ENCODE measurements at regions not wholly inside any gene's neighbourhood (a gene's known extent, or its start where the extent isn't known, plus 50 kb on each side); places are given as distances from the start of the nearest gene placed in this dataset.

DNA sequence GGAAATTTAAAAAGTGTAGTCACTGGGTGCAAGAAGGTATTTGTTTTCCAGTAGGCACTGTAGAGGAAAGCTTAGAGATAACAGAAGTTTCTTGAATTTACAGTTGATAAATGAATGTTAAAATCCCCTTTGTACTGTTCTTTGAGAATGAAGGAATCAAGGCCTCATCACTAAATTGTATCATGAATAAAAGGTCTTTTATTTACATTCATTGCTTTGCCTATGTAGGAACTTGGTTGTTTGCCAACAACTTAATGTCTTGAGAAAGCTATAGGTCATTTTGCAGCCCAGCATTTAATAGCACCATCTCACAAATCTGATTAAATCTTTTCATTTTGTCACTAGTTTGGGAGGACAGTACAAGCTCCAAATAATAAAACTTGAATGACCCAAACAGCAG, 213.9 kb upstream of the ITGA4 start:
- DNase-seq (ENCODE audit: low spot score): peak; percentile 50

DNA sequence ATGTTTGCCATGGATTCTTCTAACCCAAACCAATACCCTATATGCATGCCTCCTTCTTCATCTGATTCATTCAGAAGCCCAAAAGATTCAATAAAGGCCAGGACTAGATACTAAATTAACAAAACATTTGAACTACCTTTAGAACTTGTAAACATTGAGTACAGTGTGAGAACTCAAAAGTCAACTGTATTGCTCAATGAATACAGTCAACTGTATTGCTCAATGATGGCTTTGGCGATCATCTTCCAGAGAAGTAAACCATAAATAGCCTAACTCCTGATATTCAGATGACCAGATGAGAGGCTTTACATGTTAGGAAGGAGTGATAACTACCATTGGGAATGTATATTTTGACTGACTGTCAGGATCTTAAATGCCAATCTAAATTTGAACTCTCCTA, 206.5 kb upstream of the ITGA4 start:
- DNase-seq (ENCODE audit: low spot score): no peak

DNA sequence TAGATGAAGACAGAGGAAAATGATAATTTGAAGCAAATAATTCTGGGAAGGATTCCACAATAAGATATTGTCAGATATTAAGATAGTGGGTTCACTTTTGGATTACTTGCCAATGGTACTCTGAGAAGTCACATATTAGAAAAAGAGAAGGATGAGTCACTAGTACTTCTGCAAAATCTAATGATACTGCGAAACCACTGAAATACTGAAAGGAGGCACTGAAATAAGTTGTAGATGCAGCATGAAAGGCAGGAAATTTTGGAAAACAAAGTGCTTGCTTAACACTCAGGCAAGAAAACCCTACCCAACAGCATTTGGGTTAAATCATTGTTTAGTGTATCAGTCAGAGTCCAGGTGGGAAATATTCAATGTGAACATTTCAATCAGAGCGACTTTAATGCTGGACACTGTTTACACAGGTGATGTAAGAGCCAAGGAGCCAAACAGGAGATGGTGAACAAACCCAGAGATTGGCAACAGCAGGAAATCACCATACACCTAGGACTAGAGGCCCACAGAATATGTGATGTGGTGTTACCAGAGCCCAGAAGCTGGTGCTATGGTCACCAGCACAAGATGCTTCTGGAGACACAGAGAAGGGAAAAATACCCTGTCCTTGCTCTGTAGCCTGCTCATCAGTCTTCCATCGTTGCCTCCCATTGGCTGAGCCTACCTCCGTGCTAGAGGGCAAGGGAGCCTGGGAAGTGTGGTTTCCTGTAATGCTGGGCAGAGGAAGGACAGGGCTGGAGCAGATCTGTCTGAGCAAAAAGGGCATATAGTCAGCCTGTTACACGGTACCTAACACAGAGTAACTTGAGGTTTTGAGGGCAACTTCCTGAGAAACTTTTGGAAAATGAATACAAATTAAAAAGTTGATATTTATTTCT, 204.7 kb upstream of the ITGA4 start:
- DNase-seq (ENCODE audit: low spot score): no peak

DNA sequence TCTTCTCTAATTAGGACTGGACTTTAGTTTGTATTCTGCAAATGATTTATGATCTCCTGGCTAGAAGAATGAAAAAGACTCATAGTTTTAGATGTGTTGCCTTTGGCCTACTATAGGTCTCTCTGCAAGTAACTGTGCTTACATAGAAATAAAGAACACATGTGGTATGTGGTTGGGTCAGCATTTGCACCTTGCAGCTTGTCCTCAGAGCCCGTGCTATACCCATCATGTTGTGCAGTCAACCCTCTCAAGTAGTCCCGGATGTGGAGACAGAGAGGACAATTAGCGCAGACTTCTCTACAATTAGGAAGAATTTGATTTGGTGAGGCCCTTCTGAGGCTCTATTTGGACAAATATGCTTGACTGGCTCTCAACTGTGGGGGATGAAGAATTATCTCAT, 203.7 kb upstream of the ITGA4 start:
- no peak for DNase-seq (ENCODE audit: low spot score)

DNA sequence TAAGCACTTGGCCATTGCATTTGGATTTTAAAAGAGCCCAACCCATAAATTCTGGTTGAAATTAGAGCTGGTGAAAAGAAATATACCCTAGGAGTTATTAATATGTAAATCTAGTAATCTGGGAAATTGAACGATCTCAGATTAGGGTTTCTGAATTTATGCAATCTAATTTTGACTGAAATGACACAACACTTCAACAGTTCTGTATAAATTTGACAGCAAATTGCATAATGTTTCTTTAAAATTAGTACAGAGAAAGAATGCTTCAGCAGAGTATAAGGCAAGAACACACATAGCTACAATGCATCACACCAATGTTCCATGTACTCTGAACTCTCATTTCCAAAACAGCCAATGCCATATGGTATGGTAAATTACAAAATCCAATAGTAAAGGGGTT, 201.5 kb upstream of the ITGA4 start:
- no peak for DNase-seq (ENCODE audit: low spot score)

DNA sequence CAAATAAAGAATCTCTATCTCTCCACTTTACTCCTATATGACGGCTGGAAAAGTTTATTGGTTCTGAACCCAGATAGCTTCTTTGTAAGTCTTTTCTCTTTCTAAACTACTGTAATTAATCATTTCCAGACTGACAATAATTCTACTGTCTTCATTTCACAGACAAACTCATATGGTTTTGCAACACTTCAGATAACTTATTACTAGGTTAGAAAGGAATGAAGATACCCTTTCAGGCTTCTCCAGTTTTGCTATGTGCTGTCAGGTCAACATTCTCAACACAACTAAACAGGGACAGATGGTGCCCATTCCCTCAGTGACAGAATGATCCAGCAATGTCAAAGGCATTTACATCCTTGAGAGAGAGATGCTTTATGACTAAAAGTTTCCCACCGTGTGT, 198.5 kb upstream of the ITGA4 start:
- DNase-seq (ENCODE audit: low spot score): peak; percentile 68

DNA sequence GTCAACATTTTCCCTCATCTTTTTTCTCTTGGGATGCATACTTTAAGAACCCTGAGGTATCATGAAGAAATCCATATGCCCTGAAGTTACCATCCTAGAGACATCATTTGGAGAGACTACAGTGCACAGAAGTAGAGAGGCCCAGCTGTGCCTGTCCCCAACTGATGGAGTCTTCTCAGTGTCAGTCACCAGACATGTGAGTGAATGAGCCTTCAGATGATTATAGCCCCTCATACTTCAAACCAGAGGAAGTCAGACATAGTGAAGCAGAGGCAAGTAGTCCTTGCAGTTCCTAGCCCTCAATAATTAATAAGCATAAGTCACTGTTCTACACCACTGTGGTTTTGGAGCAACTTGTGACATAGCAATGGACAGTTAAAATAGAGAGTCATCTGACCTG, 194.4 kb upstream of the ITGA4 start:
- DNase-seq (ENCODE audit: low spot score): no peak

DNA sequence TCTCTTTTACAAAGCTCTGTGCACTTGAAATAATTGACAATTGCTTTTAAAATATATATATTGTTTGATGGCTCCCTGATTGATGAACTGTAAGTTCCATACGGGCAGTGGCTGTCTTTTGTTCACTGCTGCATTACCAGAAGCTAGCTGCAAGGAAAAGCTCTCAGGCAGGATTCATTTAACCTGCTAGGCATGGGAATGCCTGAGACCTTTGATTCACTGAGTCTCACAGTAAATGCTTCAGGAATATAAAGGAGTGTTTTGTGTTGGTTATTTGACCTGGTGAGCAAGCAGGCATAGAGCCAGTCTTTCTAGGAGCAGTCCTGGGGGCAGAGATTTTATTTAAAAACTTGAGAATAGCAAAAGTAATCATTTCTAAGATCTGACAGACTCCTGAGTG, 193.2 kb upstream of the ITGA4 start:
- no peak for DNase-seq (ENCODE audit: low spot score)

DNA sequence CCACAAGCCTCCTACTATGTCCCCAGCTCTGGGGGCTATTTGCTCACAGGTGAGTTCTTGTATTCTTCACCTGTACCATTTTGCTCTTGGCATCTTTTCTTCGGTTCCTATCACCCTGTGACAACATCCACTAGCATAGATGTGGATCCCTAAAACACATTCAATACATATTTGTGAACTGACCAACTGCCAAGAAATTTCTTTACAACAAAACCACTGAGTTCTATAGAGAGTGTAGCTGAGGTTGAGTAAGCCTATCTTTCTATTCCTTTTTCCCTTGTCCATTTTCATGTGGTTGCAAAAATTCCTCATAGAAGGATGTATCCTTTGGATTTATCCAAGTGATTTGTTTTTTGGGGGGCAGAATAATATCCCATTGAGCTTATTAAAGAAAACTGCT, 192.7 kb upstream of the ITGA4 start:
- no peak for DNase-seq (ENCODE audit: low spot score)

DNA sequence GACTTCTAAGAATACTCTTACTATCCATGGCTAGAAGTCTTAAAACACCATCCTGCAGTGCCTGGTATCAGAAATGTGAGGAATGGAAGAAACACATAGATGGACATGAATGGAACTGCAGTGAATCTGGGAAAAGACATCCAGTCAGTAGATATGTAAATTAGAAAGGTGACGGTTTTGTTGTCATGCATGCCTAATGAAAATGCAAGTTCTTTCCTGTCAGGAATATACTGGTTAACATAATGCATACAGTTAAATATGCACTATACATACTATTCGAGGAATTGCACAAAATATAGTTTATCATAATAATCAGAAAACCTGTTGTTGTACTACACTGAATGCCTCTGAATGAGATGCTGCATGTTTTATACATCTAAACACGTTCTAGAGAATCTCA, 190.6 kb upstream of the ITGA4 start:
- no peak for DNase-seq (ENCODE audit: low spot score)

DNA sequence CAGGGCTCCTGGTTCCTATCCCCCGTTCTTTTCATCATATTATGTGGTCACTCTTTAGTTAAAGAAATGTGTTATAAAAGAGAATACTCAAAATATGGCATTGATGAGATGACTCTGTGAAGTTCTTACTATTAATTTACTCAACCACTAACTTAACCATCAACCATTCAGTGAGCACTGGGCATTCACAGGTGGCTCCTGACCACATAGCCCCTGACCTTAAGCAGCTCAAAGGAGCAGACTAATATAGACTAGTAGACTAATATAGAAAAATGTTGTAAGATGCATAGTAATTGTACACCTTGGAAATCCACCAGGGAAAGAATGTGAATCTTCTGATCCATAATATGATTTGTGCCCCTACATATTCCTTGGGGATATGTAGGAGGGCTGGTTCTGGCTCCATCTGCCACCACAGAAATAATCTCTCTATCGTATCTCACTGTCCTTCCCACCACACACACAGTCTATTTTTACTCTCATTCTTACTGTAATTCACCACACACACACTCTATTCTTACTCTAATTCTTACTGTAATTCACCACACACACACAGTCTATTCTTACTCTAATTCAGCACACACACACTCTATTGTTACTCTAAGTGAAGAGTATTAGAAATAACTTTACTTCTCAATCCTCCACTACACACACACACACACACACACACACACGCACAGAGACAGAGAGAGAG, 188.9 kb upstream of the ITGA4 start:
- no peak for DNase-seq (ENCODE audit: low spot score)

DNA sequence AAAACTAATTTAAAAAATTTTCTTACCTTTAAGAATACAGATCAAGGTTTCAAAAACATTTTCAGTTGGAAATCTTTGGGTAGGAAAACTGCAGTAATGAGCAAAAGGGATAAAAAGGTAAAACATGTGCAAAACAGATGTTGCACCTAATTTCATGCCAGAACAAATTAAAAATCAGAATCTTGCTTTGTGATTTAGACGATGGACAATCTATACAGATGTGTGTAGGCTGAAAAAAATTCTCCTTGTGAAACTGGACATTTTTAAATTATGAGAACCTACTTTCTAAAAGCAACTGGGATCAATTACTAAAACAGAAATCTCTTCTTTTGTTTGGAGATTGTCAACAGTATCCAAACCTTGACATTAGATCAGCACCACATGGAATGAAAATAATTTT, 183.2 kb upstream of the ITGA4 start:
- DNase-seq (ENCODE audit: low spot score): no peak

DNA sequence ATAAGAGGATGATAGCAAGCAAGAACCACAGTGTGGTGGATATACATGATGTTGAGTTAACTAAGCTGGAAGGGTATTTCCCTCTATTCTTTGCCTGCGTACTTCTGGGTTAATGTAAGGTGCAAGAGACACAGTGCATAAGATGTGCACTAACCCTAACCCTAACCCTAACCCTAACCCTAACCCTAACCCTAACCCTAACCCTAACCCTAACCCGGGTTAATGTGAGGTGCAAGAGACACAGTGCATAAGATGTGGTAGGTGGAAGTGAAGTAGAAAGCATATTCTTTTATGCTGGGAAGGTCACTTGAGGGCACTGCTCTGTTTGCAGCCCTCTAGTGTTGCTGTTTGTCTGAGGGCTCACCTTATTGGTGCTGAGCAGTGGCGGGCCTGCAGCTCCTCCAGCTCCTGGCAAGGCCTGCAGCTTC, 181.5 kb upstream of the ITGA4 start:
- no peak for DNase-seq (ENCODE audit: low spot score)

DNA sequence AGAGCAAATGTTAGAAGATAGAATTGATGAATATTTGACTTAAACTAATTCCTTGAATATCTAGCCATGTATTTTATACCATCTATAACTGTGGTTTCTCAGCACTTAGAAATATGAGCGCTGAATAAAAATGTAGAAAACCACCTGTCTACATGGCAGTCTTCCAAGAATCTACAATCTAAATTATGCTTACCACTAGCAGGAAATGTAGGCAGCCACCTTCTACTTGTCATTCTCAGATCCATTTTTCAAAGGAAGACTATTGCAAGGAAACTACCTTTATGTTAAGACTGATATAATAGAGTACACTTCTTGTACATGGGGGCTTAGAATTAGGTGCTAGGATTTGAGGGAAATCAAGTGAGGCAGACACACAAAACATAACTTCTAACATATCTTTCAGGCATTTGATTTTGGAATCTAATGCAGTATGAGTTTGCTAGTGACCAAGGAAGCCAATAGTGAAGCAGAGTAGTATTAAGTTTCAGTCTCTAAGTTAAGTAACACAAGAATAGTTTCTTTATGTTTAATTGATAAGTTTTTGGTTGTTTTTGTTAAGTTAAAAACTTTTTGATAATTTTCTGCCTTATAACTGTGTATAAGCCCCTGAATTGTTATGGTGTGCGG, 175.9 kb upstream of the ITGA4 start:
- no peak for DNase-seq (ENCODE audit: low spot score)

DNA sequence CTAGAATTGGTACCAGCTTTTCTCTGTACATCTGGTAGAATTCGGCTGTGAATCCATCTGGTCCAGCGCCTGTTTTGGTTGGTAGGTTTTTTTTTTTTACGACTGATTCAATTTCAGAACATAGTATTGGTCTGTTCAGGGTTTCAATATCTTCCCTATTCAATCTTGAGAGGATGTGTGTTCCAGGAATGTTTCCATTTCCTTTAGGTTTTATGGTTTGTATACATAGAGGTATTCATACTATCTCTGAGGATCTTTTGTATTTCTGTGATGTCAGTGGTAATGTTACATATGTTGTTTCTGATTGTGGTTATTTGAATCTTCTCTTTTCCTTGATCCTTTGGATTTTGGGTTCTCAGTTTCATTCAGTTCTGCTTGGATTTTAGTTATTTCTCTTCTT, 172.1 kb upstream of the ITGA4 start:
- DNase-seq (ENCODE audit: low spot score): peak; percentile 6

DNA sequence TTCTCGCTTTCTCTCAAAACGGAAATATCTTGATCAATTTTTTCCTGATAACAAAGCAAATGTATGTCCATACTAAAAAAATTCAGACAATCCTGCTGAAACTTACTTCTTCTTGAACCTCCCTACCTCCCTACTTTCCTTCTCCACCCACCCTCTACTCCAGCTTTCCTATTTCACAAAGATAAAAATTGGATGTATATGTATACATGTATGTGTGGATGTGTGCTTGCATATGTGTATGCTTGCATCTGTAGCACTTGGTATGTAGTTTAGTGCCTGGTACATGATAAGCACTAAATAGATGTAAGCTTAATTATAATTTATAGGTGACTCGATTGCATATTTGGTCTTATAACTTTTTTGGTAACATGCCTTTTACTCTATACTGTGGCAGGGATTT, 167.5 kb upstream of the ITGA4 start:
- no peak for DNase-seq (ENCODE audit: low spot score)

DNA sequence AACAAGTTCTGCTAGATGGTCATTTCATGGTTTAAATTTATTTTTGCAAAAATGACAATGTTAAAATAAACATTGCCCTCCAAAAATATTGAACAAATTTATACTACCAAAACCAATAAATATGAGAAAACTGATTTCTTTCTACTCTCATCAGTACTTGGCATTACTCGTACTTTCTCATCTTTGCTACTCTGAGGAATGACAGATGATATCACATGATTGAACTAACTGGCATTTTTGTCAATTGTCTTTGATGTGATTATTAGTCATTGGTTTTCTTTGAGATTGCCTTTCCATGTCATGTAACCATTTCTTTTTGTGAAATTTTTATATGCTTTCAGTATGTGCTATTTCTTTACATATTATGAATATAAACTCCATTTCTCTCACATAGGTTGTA, 167.0 kb upstream of the ITGA4 start:
- DNase-seq (ENCODE audit: low spot score): no peak

DNA sequence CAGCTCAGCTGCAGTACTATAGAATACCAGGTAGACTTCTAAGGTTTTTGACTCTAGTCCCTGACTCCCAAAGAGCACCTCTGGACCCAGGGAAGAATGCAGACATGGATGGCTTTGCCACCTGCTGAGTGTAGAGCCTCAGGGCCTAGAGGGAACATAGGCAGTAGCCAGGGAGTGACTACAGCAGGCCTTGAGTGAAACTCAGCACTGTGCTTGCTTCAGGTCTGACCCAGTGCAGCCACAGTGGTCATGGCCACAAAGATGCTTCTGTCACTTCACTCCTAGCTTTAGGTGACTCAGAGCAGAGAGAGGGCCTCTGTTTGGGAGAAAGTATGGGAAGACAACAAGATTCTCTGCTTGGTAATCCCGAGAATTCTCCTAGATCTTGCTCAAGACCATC, 162.2 kb upstream of the ITGA4 start:
- DNase-seq (ENCODE audit: low spot score): no peak

DNA sequence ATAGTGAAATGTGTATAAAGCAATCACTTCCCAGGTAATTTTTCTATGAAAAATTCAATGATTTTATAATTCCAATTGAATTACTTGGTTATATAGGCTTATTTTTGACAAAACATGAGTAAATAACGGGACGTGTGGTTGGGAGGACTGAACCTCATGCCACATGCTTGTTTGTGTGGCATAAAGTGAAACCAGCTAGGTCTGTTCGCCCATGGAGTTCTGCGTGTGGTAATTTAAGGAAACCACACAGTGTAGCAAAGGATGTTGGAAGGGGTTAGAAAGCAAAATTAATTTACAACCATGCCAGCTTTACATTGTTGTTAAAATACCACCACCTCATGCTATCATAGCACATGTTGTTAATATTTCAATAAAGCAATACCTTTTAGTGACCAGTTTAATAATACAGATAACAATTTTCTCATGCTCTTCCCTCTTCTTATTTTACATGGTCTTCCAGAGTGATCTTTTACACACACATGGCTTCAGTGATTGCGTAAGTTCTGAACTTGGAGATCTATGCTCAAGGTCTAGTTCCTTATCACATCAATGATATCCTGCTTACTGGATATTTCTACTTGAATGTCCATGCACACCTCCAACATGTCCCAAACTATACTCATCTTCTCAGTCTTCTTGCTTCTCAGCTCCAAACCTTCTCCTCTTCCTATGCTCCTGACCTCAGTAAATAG, 156.4 kb upstream of the ITGA4 start:
- no peak for DNase-seq (ENCODE audit: low spot score)

DNA sequence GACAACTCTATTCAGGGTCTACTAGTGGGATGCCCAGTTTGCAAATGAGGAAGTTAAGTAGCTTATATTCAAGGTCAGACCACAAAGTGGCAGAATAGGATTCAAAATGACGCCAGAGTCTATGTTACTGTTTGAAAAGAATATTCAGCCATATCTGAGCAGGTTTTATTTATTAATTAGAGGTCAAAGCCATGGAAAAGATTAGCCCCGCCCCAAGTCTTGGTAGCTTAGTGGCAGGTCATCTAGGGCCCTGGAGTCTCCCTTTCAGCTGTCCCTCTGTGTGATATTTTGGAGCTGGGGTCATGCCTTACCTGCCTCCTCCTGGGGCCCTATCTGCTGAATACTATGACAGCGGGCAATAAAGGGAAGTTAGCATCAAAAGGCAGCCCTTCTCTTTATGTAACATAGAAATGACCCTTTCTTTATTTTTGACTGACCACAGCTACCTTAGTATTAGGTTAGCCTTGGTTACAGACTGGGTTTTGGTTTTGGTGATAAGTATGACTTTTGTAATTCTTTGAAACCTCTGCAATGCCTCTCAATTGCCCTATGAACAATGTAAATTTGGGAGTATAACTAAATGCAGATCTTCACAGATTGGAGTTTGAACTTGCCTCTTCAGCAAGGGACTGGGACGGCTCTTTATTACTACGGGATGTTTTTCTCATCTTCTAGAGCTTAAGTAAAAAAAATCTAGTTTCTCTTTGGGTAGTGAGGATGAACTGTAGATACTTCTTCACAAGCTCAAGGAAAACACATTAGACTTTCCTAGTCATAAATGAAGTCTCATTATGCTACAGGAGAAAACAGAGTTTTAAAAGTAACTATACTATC, 153.0 kb upstream of the ITGA4 start:
- no peak for DNase-seq (ENCODE audit: low spot score)

DNA sequence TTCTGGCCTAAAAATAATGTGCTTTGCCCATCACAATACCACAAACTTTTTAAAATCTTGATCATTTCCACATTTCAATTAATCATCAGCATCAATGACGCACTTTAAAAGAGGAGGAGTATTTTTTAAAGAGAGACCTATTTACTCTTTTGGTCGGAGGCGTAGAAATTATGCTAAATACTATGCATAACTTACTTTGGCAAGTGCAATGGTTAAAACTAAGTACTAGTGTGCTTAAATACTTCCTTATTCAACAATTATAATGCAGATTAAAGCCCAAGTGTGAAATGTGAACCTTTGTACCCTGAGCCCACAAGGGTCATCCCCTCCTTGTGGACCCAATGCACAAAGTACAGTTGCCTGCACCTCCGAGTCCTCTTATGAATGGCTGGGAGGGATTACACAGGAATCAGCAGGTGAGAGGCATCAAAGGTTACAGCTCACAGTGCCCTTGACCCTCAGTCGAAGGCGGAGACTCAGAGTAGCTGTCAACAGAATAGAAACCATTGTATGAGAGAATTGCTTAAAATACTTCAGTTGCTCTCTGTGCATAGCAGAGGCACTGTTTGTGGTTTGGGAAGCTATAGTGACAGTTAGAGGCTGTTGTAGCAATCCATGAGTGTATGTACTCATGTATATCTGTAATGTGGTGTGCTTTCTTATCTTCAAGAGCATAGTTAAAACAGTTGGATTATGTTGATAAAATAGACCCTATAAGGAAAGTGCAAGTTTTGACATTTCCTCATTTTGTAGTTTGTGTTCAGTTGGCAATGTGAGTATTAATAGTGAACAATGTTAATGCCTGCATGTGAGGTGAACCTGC, 151.7 kb upstream of the ITGA4 start:
- DNase-seq (ENCODE audit: low spot score): peak; percentile 58

All from COLO829 (cell line).